Liver (tissue), 8 donors: ENCODE measurements at regions not wholly inside any gene's neighbourhood (a gene's known extent, or its start where the extent isn't known, plus 50 kb on each side); places are given as distances from the start of the nearest gene placed in this dataset.
"Not testable (repeated sequence)": the region's sequence is repeated elsewhere in the genome, so short reads cannot be mapped to it uniquely, and the experiment has no call there.

Experiments
- DNase-seq: peaks from one replicate; pipeline ENCODE4 v3.0.0-alpha.2; 2017; ENCODE audit warnings: low spot score
- H3K27ac ChIP-seq, 2 donors: one replicate each; pipeline ENCODE4 v1.7.0; 2013; ENCODE audit warnings: inconsistent platforms in 2 of 2, low read length in 2 of 2, control low read depth in 1 of 2, low read depth in 1 of 2, mild to moderate bottlenecking in 1 of 2
- H3K27me3 ChIP-seq, 4 donors: one replicate each; pipeline versions ENCODE4 v1.6.1 to v1.7.0; 2013; ENCODE audit warnings: low read length in 3 of 4, inconsistent platforms in 1 of 4, mild to moderate bottlenecking in 1 of 4, moderate library complexity in 1 of 4; ENCODE audit not compliant: control insufficient read depth in 4 of 4, insufficient read depth in 4 of 4
- H3K36me3 ChIP-seq, 4 donors: one replicate each; pipeline versions ENCODE4 v1.6.1 to v1.7.0; 2013; ENCODE audit warnings: low read length in 3 of 4, mild to moderate bottlenecking in 3 of 4, low read depth in 1 of 4, moderate library complexity in 1 of 4; ENCODE audit not compliant: control insufficient read depth in 4 of 4, insufficient read depth in 3 of 4
- H3K4me1 ChIP-seq, 4 donors: one replicate each; pipeline versions ENCODE4 v1.6.1 to v1.7.0; 2013; ENCODE audit warnings: low read length in 3 of 4, mild to moderate bottlenecking in 3 of 4, moderate library complexity in 1 of 4; ENCODE audit not compliant: control insufficient read depth in 4 of 4, insufficient read depth in 4 of 4
- H3K4me3 ChIP-seq, 3 donors: one replicate each; pipeline versions ENCODE4 v1.6.1 to v1.7.0; 2013; ENCODE audit warnings: low read length in 3 of 3, control low read depth in 1 of 3, low read depth in 1 of 3, mild to moderate bottlenecking in 1 of 3
- H3K9ac ChIP-seq, 2 donors: one replicate each; pipeline ENCODE4 v1.7.0; 2013; ENCODE audit warnings: low read length in 2 of 2, mild to moderate bottlenecking in 2 of 2, moderate library complexity in 2 of 2, control low read depth in 1 of 2, low read depth in 1 of 2
- H3K9me3 ChIP-seq, 4 donors: one replicate each; pipeline versions ENCODE4 v1.6.1 to v1.7.0; 2013; ENCODE audit warnings: low read length in 3 of 4; ENCODE audit not compliant: control insufficient read depth in 4 of 4
- CTCF ChIP-seq: fragments of 150-350 bp; IDR thresholded peaks from 2 replicates; pipeline ENCODE4 v1.5.1; 2017; ENCODE audit warnings: improper control_type of control experiment, low read depth, low read length; ENCODE audit not compliant: missing input control
- EGR1 ChIP-seq, 2 donors: IDR thresholded peaks; 2 replicates each; pipeline ENCODE4 v1.6.1; 2016 to 2018; ENCODE audit warnings: antibody characterized with exemption in 2 of 2, low read depth in 2 of 2
- FOXA2 ChIP-seq: IDR thresholded peaks from 2 replicates; pipeline ENCODE4 v1.6.1; 2016; ENCODE audit warnings: antibody characterized with exemption
- GABPA ChIP-seq, 2 donors: IDR thresholded peaks in 1 of 2; conservative IDR thresholded peaks in 1 of 2; 2 replicates each; pipeline ENCODE4 v1.6.1; 2016; ENCODE audit warnings: antibody characterized with exemption in 2 of 2, mild to moderate bottlenecking in 1 of 2, moderate library complexity in 1 of 2
- HNF4A ChIP-seq, 2 donors: conservative IDR thresholded peaks; 2 replicates each; pipeline ENCODE4 v1.6.1; 2016; ENCODE audit warnings: antibody characterized with exemption in 2 of 2, mild to moderate bottlenecking in 2 of 2
- HNF4G ChIP-seq: IDR thresholded peaks from 2 replicates; pipeline ENCODE4 v1.6.1; 2016; ENCODE audit warnings: antibody characterized with exemption
- JUND ChIP-seq, 2 donors: IDR thresholded peaks; 2 replicates each; pipeline ENCODE4 v1.6.1; 2016; ENCODE audit warnings: antibody characterized with exemption in 2 of 2
- MAX ChIP-seq: IDR thresholded peaks from 2 replicates; pipeline ENCODE4 v1.6.1; 2016; ENCODE audit warnings: antibody characterized with exemption
- RAD21 ChIP-seq, 2 donors: IDR thresholded peaks; 2 replicates each; pipeline ENCODE4 v1.6.1; 2016; ENCODE audit warnings: antibody characterized with exemption in 2 of 2, mild to moderate bottlenecking in 2 of 2
- REST ChIP-seq: IDR thresholded peaks from 2 replicates; pipeline ENCODE4 v1.6.1; 2016; ENCODE audit warnings: antibody characterized with exemption, mild to moderate bottlenecking
- RXRA ChIP-seq, 2 donors: IDR thresholded peaks; 2 replicates each; pipeline ENCODE4 v1.6.1; 2017 to 2018; ENCODE audit warnings: antibody characterized with exemption in 2 of 2, mild to moderate bottlenecking in 1 of 2
- SP1 ChIP-seq: IDR thresholded peaks from 2 replicates; pipeline ENCODE4 v1.6.1; 2018; ENCODE audit warnings: antibody characterized with exemption, mild to moderate bottlenecking
- TAF1 ChIP-seq: conservative IDR thresholded peaks from 2 replicates; pipeline ENCODE4 v1.6.1; 2016; ENCODE audit warnings: antibody characterized with exemption, mild to moderate bottlenecking
- YY1 ChIP-seq: IDR thresholded peaks from 2 replicates; pipeline ENCODE4 v1.6.1; 2016; ENCODE audit warnings: antibody characterized with exemption, mild to moderate bottlenecking
- ZBTB33 ChIP-seq: IDR thresholded peaks from 2 replicates; pipeline ENCODE4 v1.6.1; 2016; ENCODE audit warnings: antibody characterized with exemption
- WGBS: extraction: QIAGEN DNeasy Blood & Tissue Kit; methylation state at CpG from one replicate; pipeline ENCODE4 v1.1.7; 2013; 5-methylcytosine and 5-hydroxymethylcytosine counted together
- donor health status: healthy.
- donor health status: healthy.
- donor health status: healthy.
- donor health status: healthy.
- donor health status: healthy.

- no peak overlapping the region for H3K9ac ChIP-seq
- no peak overlapping the region for H3K27ac ChIP-seq
- no peak for TF ChIP-seq YY1
- TF ChIP-seq MAX, result no peak
- no peak for TF ChIP-seq RAD21 (IDR thresholded peaks at IDR 0.05)
- TF ChIP-seq SP1, result no peak
- TF ChIP-seq FOXA2, result no peak
- TF ChIP-seq TAF1, result no peak
- no peak for TF ChIP-seq RXRA (IDR thresholded peaks at IDR 0.05)
- no peak for TF ChIP-seq HNF4G
- no peak for TF ChIP-seq HNF4A (conservative IDR thresholded peaks at IDR 0.05)
- TF ChIP-seq ZBTB33, result no peak
- no peak for TF ChIP-seq REST
- no peak for TF ChIP-seq GABPA (IDR thresholded peaks at IDR 0.05 in 1 of 2, conservative IDR thresholded peaks at IDR 0.05 in 1 of 2)
- no peak for TF ChIP-seq EGR1 (IDR thresholded peaks at IDR 0.05; ENCODE audit: low read depth in 2 of 2)
- no peak for TF ChIP-seq JUND (IDR thresholded peaks at IDR 0.05)
- TF ChIP-seq CTCF, result no peak
- H3K4me3 ChIP-seq, result no peak overlapping the region
- no peaks in the 10 kb centered on the region for H3K36me3 ChIP-seq
- 94% methylated on average over 5 of the region's 5 CpGs for WGBS
- peaks cover 0 to 6% (median 0%) of the 10 kb centered on the region in 4 donors for H3K4me1 ChIP-seq
- no peaks in the 10 kb centered on the region for H3K27me3 ChIP-seq
- DNase-seq, result no peak
- H3K9me3 ChIP-seq, result no peaks in the 10 kb centered on the region
Observed at GRCh38 chr10:59047957-59048618, 128.4 kb upstream of the PHYHIPL start.

GRCh38 chr10:59053502-59053901 is 122.9 kb upstream of the PHYHIPL start:
- WGBS, result 90% methylated on average over 2 of the region's 2 CpGs
- H3K9ac ChIP-seq, H3K27ac ChIP-seq, H3K4me1 ChIP-seq, H3K4me3 ChIP-seq, DNase-seq, H3K27me3 ChIP-seq, H3K36me3 ChIP-seq, H3K9me3 ChIP-seq: not testable (repeated sequence)
